HG02885 (cell line): ENCODE measurements at regions not wholly inside any gene's neighbourhood (a gene's known extent, or its start where the extent isn't known, plus 50 kb on each side); places are given as distances from the start of the nearest gene placed in this dataset.
A peak's percentile ranks its signal among the peaks of the same experiment; 100 is the strongest.
"Not testable (repeated sequence)": the region's sequence is repeated elsewhere in the genome, so short reads cannot be mapped to it uniquely, and the experiment has no call there.

ENCODE experiments used
- ATAC-seq: cut with Tn5 transposase; IDR thresholded peaks from one replicate; pipeline ENCODE4 v1.9.1; 2021; ENCODE audit warnings: mild to moderate bottlenecking; ENCODE audit not compliant: unreplicated experiment, poor library complexity

DNA sequence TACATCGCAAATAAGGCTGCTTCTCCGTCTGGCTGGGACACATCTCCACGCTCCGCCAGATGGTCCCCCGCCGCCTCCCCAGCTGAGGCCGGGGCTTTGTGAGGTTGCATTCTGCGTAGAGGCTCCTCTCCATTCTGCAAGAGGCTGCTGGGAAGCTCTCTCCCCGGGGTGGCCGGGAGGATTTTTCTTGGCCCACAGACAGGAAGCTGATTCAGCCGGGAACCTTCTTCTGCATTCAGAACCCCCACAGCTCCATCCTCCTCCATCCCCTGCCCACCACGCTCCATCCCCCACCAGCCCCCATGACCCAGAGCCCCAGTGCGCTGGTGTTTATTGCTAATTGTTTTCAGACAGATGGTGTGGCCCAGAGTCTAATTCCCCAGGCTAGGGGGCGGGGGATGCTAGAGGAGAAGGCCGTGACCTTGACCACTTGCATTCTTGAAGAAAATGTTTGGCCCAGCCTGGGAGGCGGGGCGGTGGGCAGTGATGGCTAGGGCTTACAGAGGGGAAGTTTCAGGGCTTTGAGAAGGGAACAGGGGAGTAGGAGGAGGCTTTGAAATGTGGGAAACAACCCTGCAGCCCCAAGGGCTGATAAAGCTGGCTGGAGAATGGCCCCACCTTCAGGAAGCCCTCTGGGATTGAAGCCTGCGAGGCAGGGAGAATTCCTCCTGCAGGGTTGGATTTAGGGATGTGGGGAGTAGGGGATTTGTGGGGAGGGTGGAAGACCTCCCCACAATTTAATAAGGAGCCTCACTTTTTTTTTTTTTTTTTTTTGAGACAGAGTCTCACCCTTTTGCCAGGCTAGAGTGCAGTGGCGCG lies 88.5 kb upstream of the NCOR2 start:
- ATAC-seq: no peak

DNA sequence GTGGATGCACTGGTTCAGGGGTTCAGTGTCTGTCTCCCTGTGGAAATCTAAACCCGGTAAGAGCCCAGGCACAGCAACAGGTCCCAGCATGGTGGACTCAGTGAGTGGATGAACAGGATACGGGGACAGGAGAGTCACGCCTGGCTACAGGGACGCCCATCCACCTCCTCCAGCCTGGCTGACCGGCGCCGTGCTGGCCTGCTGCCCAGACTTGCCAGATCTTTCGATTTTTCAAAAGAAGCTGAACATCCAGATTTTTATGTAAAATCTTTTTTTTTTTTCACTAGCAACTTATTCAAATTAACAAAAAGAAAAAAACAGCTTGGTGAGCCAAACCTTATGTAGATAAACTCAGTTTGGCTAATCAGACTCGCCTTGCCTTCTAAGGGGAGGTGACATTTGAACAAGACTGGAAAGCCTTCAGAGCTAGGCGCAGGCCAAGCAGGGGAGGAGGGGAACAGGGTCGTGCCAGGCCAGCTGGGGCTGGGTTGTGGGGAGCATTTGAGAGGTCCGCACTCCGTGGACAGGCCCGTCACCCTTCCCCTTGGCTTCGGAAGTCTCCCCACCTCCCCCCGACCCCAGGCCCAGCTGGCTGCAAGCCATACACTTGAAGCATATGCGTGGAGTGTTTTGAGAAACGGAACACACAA lies 87.8 kb upstream of the NCOR2 start:
- ATAC-seq: no peak

- no peak for ATAC-seq
Observed at GRCh38 chr12:124654666-124655047, 87.2 kb upstream of the NCOR2 start.

GRCh38 chr12:124653169-124653931 lies 85.9 kb upstream of the NCOR2 start:
- no peak for ATAC-seq

DNA sequence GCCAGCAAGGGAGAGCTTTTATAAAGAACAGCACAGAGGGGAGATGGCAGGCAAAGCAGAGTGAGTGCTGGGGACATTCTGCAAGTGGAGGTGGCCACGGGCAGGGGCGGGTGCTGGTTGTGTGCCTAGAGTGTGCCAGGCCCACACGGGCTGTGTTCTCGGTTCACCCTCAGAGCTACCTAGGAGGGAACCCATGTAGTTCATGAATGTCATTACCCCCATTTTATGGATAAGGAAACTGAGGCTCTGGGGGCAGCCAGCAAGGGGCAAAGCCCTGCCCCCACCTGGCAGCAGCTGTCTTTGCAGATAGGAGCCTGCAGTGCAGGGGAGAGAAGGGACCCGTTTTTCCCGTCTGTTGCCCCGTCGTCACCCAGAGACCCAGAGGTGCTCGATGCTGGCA lies 85.2 kb upstream of the NCOR2 start:
- no peak for ATAC-seq

GRCh38 chr12:124651516-124652273 lies 84.3 kb upstream of the NCOR2 start:
- ATAC-seq: no peak

- ATAC-seq: no peak
Observed at GRCh38 chr12:124650912-124651311, 83.5 kb upstream of the NCOR2 start.

DNA sequence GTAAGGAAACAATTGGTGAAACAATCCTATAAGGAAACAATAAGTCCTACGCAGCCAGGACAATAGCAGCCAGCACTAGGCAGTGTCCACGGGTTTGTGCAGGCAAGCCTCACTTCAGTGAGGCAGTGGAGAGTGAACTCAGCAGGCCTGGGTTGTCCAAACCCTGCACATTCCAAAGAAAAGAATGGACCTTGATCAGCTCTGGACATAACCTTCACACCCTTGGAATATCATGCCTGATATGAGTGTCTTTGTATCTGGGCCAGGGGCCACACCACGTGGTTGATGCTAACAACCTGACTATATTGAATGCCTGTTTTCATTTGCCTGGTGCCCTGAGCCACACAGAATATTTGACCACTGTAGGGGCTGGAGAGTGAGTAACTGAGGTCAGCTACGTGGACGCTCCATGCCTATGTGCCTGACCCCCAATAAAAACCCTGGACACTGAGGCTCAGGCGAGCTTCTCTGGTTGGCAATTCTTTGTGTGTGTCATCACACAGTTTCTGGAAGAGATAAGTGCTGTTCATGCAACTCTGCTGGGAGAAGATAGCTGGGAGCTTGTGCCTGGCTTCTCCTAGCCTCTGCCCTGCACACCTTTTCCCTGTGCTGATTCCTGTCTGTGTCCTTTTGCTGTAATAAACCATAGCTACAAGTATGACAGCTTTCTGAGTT lies 81.4 kb upstream of the NCOR2 start:
- ATAC-seq: no peak

GRCh38 chr12:124647316-124647715 lies 79.9 kb upstream of the NCOR2 start:
- ATAC-seq: no peak

- peak; percentile 56 for ATAC-seq
Observed at GRCh38 chr12:124646385-124647230, 79.2 kb upstream of the NCOR2 start.

- ATAC-seq: no peak
Observed at GRCh38 chr12:124645530-124646244, 78.3 kb upstream of the NCOR2 start.

GRCh38 chr12:124643768-124644167 lies 76.4 kb upstream of the NCOR2 start:
- not testable (repeated sequence) for ATAC-seq

- ATAC-seq: no peak
Observed at GRCh38 chr12:124642105-124642504, 74.7 kb upstream of the NCOR2 start.

DNA sequence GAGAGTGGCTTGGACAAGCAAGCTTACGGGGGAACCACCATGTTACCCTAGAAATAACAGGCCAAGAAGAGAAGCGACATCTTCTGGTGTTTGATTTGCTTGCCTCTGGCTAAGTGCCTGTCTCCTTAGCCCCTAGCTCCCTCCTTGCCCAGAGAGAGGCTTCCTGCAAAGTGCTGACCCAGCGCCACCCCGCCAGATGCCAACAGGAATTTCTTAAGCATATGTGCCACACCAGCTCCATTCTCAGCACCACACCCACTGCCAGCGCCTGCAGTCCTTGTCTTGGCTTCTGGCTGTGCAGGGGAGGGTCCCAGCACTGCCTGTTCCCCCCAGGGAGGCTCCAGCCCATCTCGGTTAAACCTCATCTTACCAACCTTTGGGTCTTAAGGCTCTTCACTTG lies 74.2 kb upstream of the NCOR2 start:
- no peak for ATAC-seq

DNA sequence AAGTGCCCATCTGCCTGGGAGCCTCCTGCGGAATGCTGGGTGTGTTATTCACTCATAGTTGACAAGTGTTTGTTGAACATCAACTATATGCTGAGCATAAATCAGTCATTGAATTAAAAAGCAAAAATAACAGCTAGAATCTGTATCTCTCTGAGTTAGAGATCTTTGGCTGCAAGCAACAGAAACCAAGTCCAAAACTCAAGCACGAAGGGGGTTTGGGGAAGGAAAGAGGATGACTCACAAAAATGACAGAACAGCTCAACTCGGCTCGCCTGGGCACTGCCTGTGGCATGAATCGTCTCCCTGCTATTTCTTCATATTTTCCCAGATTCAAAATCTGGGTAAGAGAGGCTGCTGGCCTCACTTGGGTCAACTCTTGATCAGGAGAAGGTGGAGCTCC lies 72.6 kb upstream of the NCOR2 start:
- no peak for ATAC-seq

DNA sequence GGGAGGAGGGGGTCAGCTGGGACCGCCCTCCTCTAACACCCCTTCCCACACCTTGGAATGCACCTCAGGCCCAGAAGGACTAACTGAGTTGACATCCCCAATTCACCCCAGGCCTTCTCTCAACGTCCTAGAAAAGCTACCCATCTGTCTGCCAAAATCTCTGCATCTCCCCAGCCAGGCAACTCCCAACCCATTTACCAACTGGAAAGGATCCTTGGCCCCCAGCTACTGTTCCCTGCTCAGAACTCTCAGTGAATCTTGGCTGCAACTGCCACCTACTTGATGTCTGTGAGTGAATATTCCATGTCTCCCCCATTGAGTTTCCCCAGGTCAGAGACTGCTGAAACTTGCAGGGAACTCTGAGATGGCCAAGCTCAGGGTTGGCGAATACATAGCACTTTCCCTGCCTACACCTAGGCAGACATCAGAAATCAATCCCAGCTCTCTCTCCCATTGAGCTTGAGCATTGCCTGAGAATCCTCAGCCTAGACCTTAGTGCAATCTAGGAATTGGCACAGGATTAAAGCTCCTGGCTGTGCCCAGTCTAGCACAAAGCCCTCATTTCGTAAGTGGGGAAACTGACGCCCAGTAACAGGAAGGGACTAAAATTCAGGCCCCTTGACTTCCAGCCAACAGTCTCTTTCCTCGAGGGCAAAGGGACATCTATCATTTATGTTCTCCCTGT lies 71.9 kb upstream of the NCOR2 start:
- no peak for ATAC-seq

DNA sequence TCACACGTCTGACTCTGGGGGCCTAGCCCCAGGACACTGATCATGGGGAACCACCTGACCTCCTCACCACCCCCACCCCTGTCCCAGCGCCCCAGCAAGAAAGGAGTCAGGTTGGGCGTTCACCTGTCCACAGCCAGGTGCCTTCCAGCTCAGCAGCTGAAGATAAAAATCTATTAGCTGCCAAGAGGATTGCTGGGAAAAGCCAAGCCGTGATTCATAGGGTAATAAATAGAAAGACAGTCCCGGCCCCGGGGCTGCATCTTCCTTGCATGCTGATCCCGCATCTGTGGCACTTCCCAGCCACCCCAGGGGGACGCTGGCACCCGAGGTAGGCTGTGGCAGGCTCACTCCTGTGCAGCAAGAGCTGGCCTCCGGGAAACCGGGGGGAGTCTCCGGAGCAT lies 70.2 kb upstream of the NCOR2 start:
- ATAC-seq: no peak

DNA sequence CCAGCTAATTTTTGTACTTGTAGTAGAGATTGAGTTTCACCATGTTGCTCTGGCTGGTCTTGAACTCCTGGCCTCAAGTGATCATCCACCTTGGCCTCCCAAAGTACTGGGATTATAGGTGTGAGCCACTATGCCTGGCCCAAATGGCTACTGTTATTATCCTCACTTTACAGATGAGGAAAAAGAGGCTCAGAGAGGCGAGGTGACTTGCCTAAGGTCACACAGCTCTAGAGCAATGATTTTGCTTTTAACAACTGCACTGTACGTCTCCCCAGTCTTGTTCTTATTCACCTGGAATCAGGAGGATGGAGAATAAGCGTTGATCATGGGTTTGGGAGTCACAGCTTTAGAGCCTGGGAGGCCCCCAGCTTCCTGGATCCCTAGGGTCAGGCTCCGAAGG lies 69.8 kb upstream of the NCOR2 start:
- no peak for ATAC-seq
